ENCODE measurements at regions not wholly inside any gene's neighbourhood (a gene's known extent, or its start where the extent isn't known, plus 50 kb on each side); places are given as distances from the start of the nearest gene placed in this dataset.

DNA sequence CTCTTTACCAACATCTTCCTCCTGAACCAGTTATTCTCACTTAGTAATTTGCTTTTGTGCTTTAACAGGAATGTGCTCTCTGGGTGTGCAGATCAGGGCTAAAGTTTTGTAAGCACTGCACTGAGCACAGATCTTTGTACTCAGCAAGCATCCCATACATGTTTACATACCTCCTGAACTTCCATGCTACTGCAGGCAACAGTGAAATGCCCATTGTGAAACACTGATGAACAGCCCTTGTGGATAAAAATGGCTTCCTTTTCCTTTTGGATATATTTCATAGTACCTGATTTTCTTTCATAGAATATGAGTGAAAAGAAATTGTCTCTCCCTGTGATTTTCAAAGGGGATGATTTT lies 855.9 kb downstream of the MCTP2 start:
- peaks cover 2% of the 10 kb centered on the region for H3K4me1 Mint-ChIP-seq (ENCODE audit: low read depth, unreplicated experiment)
- no peak overlapping the region for H3K27ac Mint-ChIP-seq (ENCODE audit: unreplicated experiment)
- peaks cover 4% of the 10 kb centered on the region for H3K27me3 Mint-ChIP-seq (ENCODE audit: unreplicated experiment)
- H3K36me3 Mint-ChIP-seq (ENCODE audit: unreplicated experiment): no peaks in the 10 kb centered on the region
- no peak for DNase-seq
- TF ChIP-seq, protein P1, sequence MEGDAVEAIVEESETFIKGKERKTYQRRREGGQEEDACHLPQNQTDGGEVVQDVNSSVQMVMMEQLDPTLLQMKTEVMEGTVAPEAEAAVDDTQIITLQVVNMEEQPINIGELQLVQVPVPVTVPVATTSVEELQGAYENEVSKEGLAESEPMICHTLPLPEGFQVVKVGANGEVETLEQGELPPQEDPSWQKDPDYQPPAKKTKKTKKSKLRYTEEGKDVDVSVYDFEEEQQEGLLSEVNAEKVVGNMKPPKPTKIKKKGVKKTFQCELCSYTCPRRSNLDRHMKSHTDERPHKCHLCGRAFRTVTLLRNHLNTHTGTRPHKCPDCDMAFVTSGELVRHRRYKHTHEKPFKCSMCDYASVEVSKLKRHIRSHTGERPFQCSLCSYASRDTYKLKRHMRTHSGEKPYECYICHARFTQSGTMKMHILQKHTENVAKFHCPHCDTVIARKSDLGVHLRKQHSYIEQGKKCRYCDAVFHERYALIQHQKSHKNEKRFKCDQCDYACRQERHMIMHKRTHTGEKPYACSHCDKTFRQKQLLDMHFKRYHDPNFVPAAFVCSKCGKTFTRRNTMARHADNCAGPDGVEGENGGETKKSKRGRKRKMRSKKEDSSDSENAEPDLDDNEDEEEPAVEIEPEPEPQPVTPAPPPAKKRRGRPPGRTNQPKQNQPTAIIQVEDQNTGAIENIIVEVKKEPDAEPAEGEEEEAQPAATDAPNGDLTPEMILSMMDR (IDR thresholded peaks at IDR 0.05; ENCODE audit: partially characterized antibody, unreplicated experiment): no peak
- H3K4me3 Mint-ChIP-seq (ENCODE audit: unreplicated experiment): no peak overlapping the region
- no peaks in the 10 kb centered on the region for H3K9me3 Mint-ChIP-seq (ENCODE audit: unreplicated experiment)

- DNase-seq: no peak
- H3K27me3 Mint-ChIP-seq (ENCODE audit: unreplicated experiment): peaks cover 2% of the 10 kb centered on the region
- TF ChIP-seq, protein P1 (IDR thresholded peaks at IDR 0.05; ENCODE audit: partially characterized antibody, unreplicated experiment): no peak
- H3K36me3 Mint-ChIP-seq (ENCODE audit: unreplicated experiment): no peaks in the 10 kb centered on the region
- no peaks in the 10 kb centered on the region for H3K4me1 Mint-ChIP-seq (ENCODE audit: low read depth, unreplicated experiment)
- no peak overlapping the region for H3K27ac Mint-ChIP-seq (ENCODE audit: unreplicated experiment)
- no peak overlapping the region for H3K4me3 Mint-ChIP-seq (ENCODE audit: unreplicated experiment)
- H3K9me3 Mint-ChIP-seq (ENCODE audit: unreplicated experiment): no peaks in the 10 kb centered on the region
These were observed 860.1 kb downstream of the MCTP2 start for GRCh38 chr15:95091444-95091843.

DNA sequence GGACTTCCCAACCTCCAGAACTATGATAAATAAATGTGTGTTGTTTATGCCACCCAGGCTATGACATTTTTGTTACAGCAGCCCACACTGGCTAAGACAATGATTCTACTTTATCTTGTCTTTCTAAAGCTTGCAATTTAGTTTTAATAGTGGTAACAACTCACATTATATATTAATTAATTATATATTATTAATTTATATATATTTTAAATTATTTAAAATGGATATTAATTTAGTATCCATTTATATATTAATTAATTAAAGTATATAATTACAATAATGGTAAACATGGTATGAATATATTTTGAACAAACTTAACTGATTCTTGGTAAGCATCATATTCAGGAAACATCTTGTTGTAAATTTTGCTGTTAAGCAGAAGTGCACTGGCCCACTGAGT lies 863.9 kb downstream of the MCTP2 start:
- no peak overlapping the region for H3K4me3 Mint-ChIP-seq (ENCODE audit: unreplicated experiment)
- peaks cover 2% of the 10 kb centered on the region for H3K27me3 Mint-ChIP-seq (ENCODE audit: unreplicated experiment)
- no peak for DNase-seq
- TF ChIP-seq, protein P1 (IDR thresholded peaks at IDR 0.05; ENCODE audit: partially characterized antibody, unreplicated experiment): no peak
- no peak overlapping the region for H3K27ac Mint-ChIP-seq (ENCODE audit: unreplicated experiment)
- H3K36me3 Mint-ChIP-seq (ENCODE audit: unreplicated experiment): no peaks in the 10 kb centered on the region
- no peaks in the 10 kb centered on the region for H3K4me1 Mint-ChIP-seq (ENCODE audit: low read depth, unreplicated experiment)
- no peaks in the 10 kb centered on the region for H3K9me3 Mint-ChIP-seq (ENCODE audit: unreplicated experiment)

- DNase-seq: no peak
These were observed 865.3 kb downstream of the MCTP2 start for GRCh38 chr15:95096651-95097050.

DNA sequence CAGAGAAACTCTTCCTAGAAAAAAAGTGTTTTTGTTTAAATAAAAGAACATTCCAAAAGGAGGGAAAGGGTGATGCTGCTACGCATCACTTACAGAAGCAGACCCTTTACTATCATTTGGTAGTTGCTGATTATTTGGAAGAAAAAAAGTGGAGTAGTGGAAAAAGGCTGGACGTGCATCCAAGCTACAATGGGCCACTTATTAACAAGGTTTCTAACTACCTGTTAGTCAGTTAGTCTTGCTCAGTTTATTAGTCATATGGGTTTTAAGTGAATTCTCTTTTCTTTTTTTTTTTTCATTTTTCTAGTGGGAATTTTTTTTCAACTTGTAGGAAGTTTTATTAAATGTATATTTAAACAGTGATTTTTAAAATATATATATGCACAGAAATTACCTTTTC lies 866.0 kb downstream of the MCTP2 start:
- H3K4me3 Mint-ChIP-seq (ENCODE audit: unreplicated experiment): no peak overlapping the region
- H3K27ac Mint-ChIP-seq (ENCODE audit: unreplicated experiment): no peak overlapping the region
- TF ChIP-seq, protein P1 (IDR thresholded peaks at IDR 0.05; ENCODE audit: partially characterized antibody, unreplicated experiment): no peak
- H3K27me3 Mint-ChIP-seq (ENCODE audit: unreplicated experiment): no peaks in the 10 kb centered on the region
- H3K4me1 Mint-ChIP-seq (ENCODE audit: low read depth, unreplicated experiment): no peaks in the 10 kb centered on the region
- no peaks in the 10 kb centered on the region for H3K9me3 Mint-ChIP-seq (ENCODE audit: unreplicated experiment)
- no peaks in the 10 kb centered on the region for H3K36me3 Mint-ChIP-seq (ENCODE audit: unreplicated experiment)
- DNase-seq: no peak

More at GRCh38 chr15:95096651-95097050, 865.3 kb downstream of the MCTP2 start:
- no peak overlapping the region for H3K4me3 Mint-ChIP-seq (ENCODE audit: unreplicated experiment)
- TF ChIP-seq, protein P1 (IDR thresholded peaks at IDR 0.05; ENCODE audit: partially characterized antibody, unreplicated experiment): no peak
- no peaks in the 10 kb centered on the region for H3K9me3 Mint-ChIP-seq (ENCODE audit: unreplicated experiment)
- H3K36me3 Mint-ChIP-seq (ENCODE audit: unreplicated experiment): no peaks in the 10 kb centered on the region
- H3K27ac Mint-ChIP-seq (ENCODE audit: unreplicated experiment): no peak overlapping the region
- no peaks in the 10 kb centered on the region for H3K4me1 Mint-ChIP-seq (ENCODE audit: low read depth, unreplicated experiment)
- no peaks in the 10 kb centered on the region for H3K27me3 Mint-ChIP-seq (ENCODE audit: unreplicated experiment)

Measured in glutamatergic neuron (in vitro differentiated cells).